ENCODE measurements at regions not wholly inside any gene's neighbourhood (a gene's known extent, or its start where the extent isn't known, plus 50 kb on each side); places are given as distances from the start of the nearest gene placed in this dataset.
"Not testable (repeated sequence)": the region's sequence is repeated elsewhere in the genome, so short reads cannot be mapped to it uniquely, and the experiment has no call there.

GRCh38 chr1:34371179-34371578 lies 194.5 kb downstream of the C1orf94 start:
- not testable (repeated sequence) for DNase-seq

GRCh38 chr1:34371829-34372532 lies 195.3 kb downstream of the C1orf94 start:
- DNase-seq: no peak

GRCh38 chr1:34372891-34373290 lies 196.2 kb downstream of the C1orf94 start:
- no peak for DNase-seq

- DNase-seq: no peak
Measured at GRCh38 chr1:34373912-34374311, 197.2 kb downstream of the C1orf94 start.

- no peak for DNase-seq
Measured at GRCh38 chr1:34376531-34376930, 199.8 kb downstream of the C1orf94 start.

GRCh38 chr1:34378968-34379856 lies 202.5 kb downstream of the C1orf94 start:
- no peak for DNase-seq

GRCh38 chr1:34379911-34380310 lies 203.2 kb downstream of the C1orf94 start:
- no peak for DNase-seq

- DNase-seq: no peak
Measured at GRCh38 chr1:34380526-34381124, 203.9 kb downstream of the C1orf94 start.

GRCh38 chr1:34389974-34390373 lies 213.3 kb downstream of the C1orf94 start:
- no peak for DNase-seq

GRCh38 chr1:34396042-34396441 lies 219.3 kb downstream of the C1orf94 start:
- DNase-seq: no peak

- DNase-seq: no peak
Measured at GRCh38 chr1:34398241-34398915, 221.7 kb downstream of the C1orf94 start.

- no peak for DNase-seq
Measured at GRCh38 chr1:34398916-34399275, 222.2 kb downstream of the C1orf94 start.

GRCh38 chr1:34400675-34401074 lies 224.0 kb downstream of the C1orf94 start:
- DNase-seq: no peak

GRCh38 chr1:34403156-34403555 lies 226.4 kb downstream of the C1orf94 start:
- no peak for DNase-seq

- no peak for DNase-seq
Measured at GRCh38 chr1:34404804-34405203, 228.1 kb downstream of the C1orf94 start.

- DNase-seq: no peak
Measured at GRCh38 chr1:34405266-34405959, 228.7 kb downstream of the C1orf94 start.

- no peak for DNase-seq
Measured at GRCh38 chr1:34406377-34406776, 229.7 kb downstream of the C1orf94 start.

- DNase-seq: no peak
Measured at GRCh38 chr1:34406833-34407539, 230.3 kb downstream of the C1orf94 start.

- DNase-seq: no peak
Measured at GRCh38 chr1:34408011-34408410, 231.3 kb downstream of the C1orf94 start.

GRCh38 chr1:34409689-34410229 lies 233.1 kb downstream of the C1orf94 start:
- DNase-seq: no peak

- no peak for DNase-seq
Measured at GRCh38 chr1:34412598-34413370, 236.1 kb downstream of the C1orf94 start.

Data from femur (tissue), 1 donor.